ENCODE measurements at regions not wholly inside any gene's neighbourhood (a gene's known extent, or its start where the extent isn't known, plus 50 kb on each side); places are given as distances from the start of the nearest gene placed in this dataset.
"Not testable (repeated sequence)": the region's sequence is repeated elsewhere in the genome, so short reads cannot be mapped to it uniquely, and the experiment has no call there.

DNA sequence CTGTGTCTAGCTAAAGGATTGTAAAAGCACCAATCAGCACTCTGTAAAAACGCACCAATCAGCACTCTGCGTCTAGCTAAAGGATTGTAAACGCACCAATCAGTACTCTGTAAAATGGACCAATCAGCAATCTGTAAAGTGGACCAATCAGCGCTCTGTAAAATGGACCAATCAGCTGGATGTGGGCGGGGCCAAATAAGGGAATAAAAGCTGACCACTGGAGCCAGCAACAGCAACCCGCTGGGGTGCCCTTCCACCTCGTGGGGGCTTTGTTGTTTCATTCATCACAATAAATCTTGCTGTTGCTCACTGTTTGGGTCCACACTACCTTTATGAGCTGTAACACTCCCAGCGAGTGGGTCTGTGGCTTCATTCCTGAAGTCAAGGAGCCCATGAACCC lies 83.9 kb upstream of the AGR3 start:
- H3K4me3 ChIP-seq; H3K36me3 ChIP-seq (ENCODE audit: control insufficient read depth in 2 of 2, insufficient read depth in 2 of 2, low read length in 1 of 2); H2AFZ ChIP-seq (ENCODE audit: control insufficient read depth, low read depth, low read length); RAD21 ChIA-PET (ENCODE audit: unreplicated experiment); FAIRE-seq; H3K79me2 ChIP-seq (ENCODE audit: control insufficient read depth, insufficient read depth, low read length); intact Hi-C loops (cut with micrococcal nuclease; ENCODE audit: unreplicated experiment); H3K9me3 ChIP-seq (replicated peaks; ENCODE audit: control insufficient read depth, insufficient read depth, low read length); DNase-seq (ENCODE audit: low read depth, low spot score); H3K27ac ChIP-seq (ENCODE audit: control insufficient read depth, insufficient read depth); in situ Hi-C loops (cut with MboI); H3K27me3 ChIP-seq (replicated peaks in 1 of 2; ENCODE audit: control insufficient read depth in 2 of 2, insufficient read depth in 2 of 2, low read length in 1 of 2); POLR2A ChIA-PET; H3K4me2 ChIP-seq (ENCODE audit: control insufficient read depth, insufficient read depth); ATAC-seq; H3K4me1 ChIP-seq (ENCODE audit: control insufficient read depth, insufficient read depth, low read length); H3K9ac ChIP-seq (ENCODE audit: control insufficient read depth, insufficient read depth, low read length); H4K20me1 ChIP-seq (ENCODE audit: control insufficient read depth, insufficient read depth); BruUV-seq (replicated peaks): not testable (repeated sequence)
- peak; percentile 69 for TF ChIP-seq NFYB (IDR thresholded peaks at IDR 0.05; ENCODE audit: insufficient read depth, low read depth, low read length)
- CTCF ChIA-PET = interaction anchor here (1.3 to 1.5 kb wide), 3 partner anchors 13 to 47 kb away, joined by 3 to 4 read pairs (median 3); no protein-coding TSS in a partner anchor
- WGBS (ENCODE audit: insufficient coverage, insufficient replicate concordance, low lambda C conversion rate, missing lambda C conversion rate) = 54% methylated on average over 8 of the region's 8 CpGs
- SMC1A ChIA-PET (ENCODE audit: uncharacterized antibody, unreplicated experiment) = interaction anchor here (1.2 kb wide), 1 partner anchor 45 kb away, joined by 4 read pairs; no protein-coding TSS in a partner anchor

DNA sequence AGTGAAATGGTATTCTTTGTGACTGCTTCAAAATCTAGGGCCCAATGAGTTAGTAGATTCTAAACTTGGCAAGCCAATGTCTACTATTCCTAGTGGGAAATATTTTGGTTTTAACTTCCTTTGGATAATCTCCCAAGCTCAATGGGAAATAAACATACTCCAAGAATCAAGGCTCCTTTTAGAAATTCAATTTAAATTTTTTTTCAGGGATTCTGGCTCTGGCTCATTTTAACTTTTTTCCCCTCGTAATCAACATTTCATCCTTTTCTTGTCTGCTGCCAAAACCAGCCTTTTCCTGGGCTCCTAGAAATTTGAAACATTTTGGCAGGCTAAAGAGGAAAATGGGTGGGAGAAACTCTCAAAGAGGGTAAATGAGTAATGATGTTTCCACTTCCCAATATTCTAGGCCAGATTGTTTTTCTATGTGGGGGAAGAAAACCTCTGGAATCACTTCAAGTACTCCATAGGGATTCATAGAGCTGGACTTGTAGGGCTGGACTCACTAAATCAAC lies 85.6 kb upstream of the AGR3 start:
- no TSS peak for BruUV-seq (replicated peaks)
- POLR2A ChIA-PET = no interaction called here
- H3K79me2 ChIP-seq (ENCODE audit: control insufficient read depth, insufficient read depth, low read length) = no peaks in the 10 kb centered on the region
- no peak overlapping the region for H3K27ac ChIP-seq (ENCODE audit: control insufficient read depth, insufficient read depth)
- 0% methylated on average over 1 of the region's 1 CpG for WGBS (ENCODE audit: insufficient coverage, insufficient replicate concordance, low lambda C conversion rate, missing lambda C conversion rate)
- RAD21 ChIA-PET (ENCODE audit: unreplicated experiment) = no interaction called here
- SMC1A ChIA-PET (ENCODE audit: uncharacterized antibody, unreplicated experiment) = interaction anchor here (0.7 to 0.9 kb wide), 2 partner anchors 21 to 37 kb away, joined by 3 read pairs; no protein-coding TSS in a partner anchor
- H3K9me3 ChIP-seq (replicated peaks; ENCODE audit: control insufficient read depth, insufficient read depth, low read length) = no peaks in the 10 kb centered on the region
- in situ Hi-C loops (cut with MboI) = no loop called here
- CTCF ChIA-PET = no interaction called here
- H2AFZ ChIP-seq (ENCODE audit: control insufficient read depth, low read depth, low read length) = no peak overlapping the region
- H3K4me3 ChIP-seq = no peak overlapping the region
- H3K9ac ChIP-seq (ENCODE audit: control insufficient read depth, insufficient read depth, low read length) = no peak overlapping the region
- H3K36me3 ChIP-seq (ENCODE audit: control insufficient read depth in 2 of 2, insufficient read depth in 2 of 2, low read length in 1 of 2) = no peaks in the 10 kb centered on the region
- no peaks in the 10 kb centered on the region for H4K20me1 ChIP-seq (ENCODE audit: control insufficient read depth, insufficient read depth)
- no peak for FAIRE-seq
- H3K4me1 ChIP-seq (ENCODE audit: control insufficient read depth, insufficient read depth, low read length) = no peaks in the 10 kb centered on the region
- no peak for DNase-seq (ENCODE audit: low read depth, low spot score)
- no peaks in the 10 kb centered on the region for H3K27me3 ChIP-seq (replicated peaks in 1 of 2; ENCODE audit: control insufficient read depth in 2 of 2, insufficient read depth in 2 of 2, low read length in 1 of 2)
- intact Hi-C loops (cut with micrococcal nuclease; ENCODE audit: unreplicated experiment) = no loop called here
- H3K4me2 ChIP-seq (ENCODE audit: control insufficient read depth, insufficient read depth) = no peak overlapping the region
- no peak for ATAC-seq
- TF ChIP-seq POLR2AphosphoS5 (IDR thresholded peaks at IDR 0.05; ENCODE audit: low read length) (no peak), MYB (IDR thresholded peaks at IDR 0.05; ENCODE audit: borderline replicate concordance, low read depth, low read length) (no peak), BACH1 (IDR thresholded peaks at IDR 0.05; ENCODE audit: borderline replicate concordance) (no peak), SMAD1 (IDR thresholded peaks at IDR 0.05; ENCODE audit: low read depth, partially characterized antibody) (no peak), PAX8 (IDR thresholded peaks at IDR 0.05) (no peak), HDAC6 (IDR thresholded peaks at IDR 0.05; ENCODE audit: unreplicated experiment) (no peak), ZNF217 (IDR thresholded peaks at IDR 0.05) (no peak), ZBED1 (IDR thresholded peaks at IDR 0.05; ENCODE audit: borderline replicate concordance) (no peak), IKZF2 (IDR thresholded peaks at IDR 0.05) (no peak), RAD21 (IDR thresholded peaks at IDR 0.05; ENCODE audit: insufficient read depth, low read depth, low read length) (no peak), CHD4 (IDR thresholded peaks at IDR 0.05) (no peak), CBFB (IDR thresholded peaks at IDR 0.05; ENCODE audit: low read depth) (no peak), NBN (IDR thresholded peaks at IDR 0.05) (no peak)
- TF ChIP-seq, protein P1, sequence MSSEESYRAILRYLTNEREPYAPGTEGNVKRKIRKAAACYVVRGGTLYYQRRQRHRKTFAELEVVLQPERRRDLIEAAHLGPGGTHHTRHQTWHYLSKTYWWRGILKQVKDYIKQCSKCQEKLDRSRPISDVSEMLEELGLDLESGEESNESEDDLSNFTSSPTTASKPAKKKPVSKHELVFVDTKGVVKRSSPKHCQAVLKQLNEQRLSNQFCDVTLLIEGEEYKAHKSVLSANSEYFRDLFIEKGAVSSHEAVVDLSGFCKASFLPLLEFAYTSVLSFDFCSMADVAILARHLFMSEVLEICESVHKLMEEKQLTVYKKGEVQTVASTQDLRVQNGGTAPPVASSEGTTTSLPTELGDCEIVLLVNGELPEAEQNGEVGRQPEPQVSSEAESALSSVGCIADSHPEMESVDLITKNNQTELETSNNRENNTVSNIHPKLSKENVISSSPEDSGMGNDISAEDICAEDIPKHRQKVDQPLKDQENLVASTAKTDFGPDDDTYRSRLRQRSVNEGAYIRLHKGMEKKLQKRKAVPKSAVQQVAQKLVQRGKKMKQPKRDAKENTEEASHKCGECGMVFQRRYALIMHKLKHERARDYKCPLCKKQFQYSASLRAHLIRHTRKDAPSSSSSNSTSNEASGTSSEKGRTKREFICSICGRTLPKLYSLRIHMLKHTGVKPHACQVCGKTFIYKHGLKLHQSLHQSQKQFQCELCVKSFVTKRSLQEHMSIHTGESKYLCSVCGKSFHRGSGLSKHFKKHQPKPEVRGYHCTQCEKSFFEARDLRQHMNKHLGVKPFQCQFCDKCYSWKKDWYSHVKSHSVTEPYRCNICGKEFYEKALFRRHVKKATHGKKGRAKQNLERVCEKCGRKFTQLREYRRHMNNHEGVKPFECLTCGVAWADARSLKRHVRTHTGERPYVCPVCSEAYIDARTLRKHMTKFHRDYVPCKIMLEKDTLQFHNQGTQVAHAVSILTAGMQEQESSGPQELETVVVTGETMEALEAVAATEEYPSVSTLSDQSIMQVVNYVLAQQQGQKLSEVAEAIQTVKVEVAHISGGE (CRISPR knock-in tag; IDR thresholded peaks at IDR 0.05) = no peak
- TF ChIP-seq, protein P2, sequence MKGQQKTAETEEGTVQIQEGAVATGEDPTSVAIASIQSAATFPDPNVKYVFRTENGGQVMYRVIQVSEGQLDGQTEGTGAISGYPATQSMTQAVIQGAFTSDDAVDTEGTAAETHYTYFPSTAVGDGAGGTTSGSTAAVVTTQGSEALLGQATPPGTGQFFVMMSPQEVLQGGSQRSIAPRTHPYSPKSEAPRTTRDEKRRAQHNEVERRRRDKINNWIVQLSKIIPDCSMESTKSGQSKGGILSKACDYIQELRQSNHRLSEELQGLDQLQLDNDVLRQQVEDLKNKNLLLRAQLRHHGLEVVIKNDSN (IDR thresholded peaks at IDR 0.05; ENCODE audit: borderline replicate concordance, extremely low read length, insufficient read depth, low read depth, low read length) = no peak
